ENCODE measurements at regions not wholly inside any gene's neighbourhood (a gene's known extent, or its start where the extent isn't known, plus 50 kb on each side); places are given as distances from the start of the nearest gene placed in this dataset.

- H3K27ac ChIP-seq: no peak overlapping the region
These were observed 53.7 kb upstream of the DUSP5 start for GRCh38 chr10:110444004-110444337.

GRCh38 chr10:110445871-110446270, 51.8 kb upstream of the DUSP5 start:
- no peak for TF ChIP-seq CTCF (conservative IDR thresholded peaks at IDR 0.05)
- TF ChIP-seq ZFX (IDR thresholded peaks at IDR 0.05): no peak
- H3K27ac ChIP-seq: no peak overlapping the region

More at GRCh38 chr10:110444004-110444337, 53.7 kb upstream of the DUSP5 start:
- TF ChIP-seq CTCF (conservative IDR thresholded peaks at IDR 0.05) (no peak), ZFX (IDR thresholded peaks at IDR 0.05) (no peak)

- no peak for TF ChIP-seq CTCF (conservative IDR thresholded peaks at IDR 0.05)
- TF ChIP-seq ZFX (IDR thresholded peaks at IDR 0.05): no peak
- H3K27ac ChIP-seq: no peak overlapping the region
These were observed 51.4 kb upstream of the DUSP5 start for GRCh38 chr10:110446277-110446676.

- TF ChIP-seq CTCF (conservative IDR thresholded peaks at IDR 0.05): no peak
- no peak for TF ChIP-seq ZFX (IDR thresholded peaks at IDR 0.05)
- H3K27ac ChIP-seq: no peak overlapping the region
These were observed 50.6 kb upstream of the DUSP5 start for GRCh38 chr10:110446954-110447608.

GRCh38 chr10:110447886-110448285, 49.8 kb upstream of the DUSP5 start:
- no peak overlapping the region for H3K27ac ChIP-seq
- no peak for TF ChIP-seq ZFX (IDR thresholded peaks at IDR 0.05)
- TF ChIP-seq CTCF (conservative IDR thresholded peaks at IDR 0.05): no peak
